Activated CD8-positive, alpha-beta T cell treated with anti-CD3 and anti-CD28 coated beads for 36 hours (primary cell): ENCODE measurements at regions not wholly inside any gene's neighbourhood (a gene's known extent, or its start where the extent isn't known, plus 50 kb on each side); places are given as distances from the start of the nearest gene placed in this dataset.

Experiments
- ATAC-seq: fragments of 200-7000 bp; cut with Tn5 transposase; one replicate; pipeline ENCODE4 v1.10.0; 2021; ENCODE audit warnings: mild to moderate bottlenecking, moderate library complexity
- CTCF ChIA-PET: fragments of 350-600 bp; sonication (Branson Sonifier 250); formaldehyde crosslinking; loops from one replicate; lab custom pipeline; 2021; ENCODE audit warnings: antibody characterized with exemption; lab: Charles Lee
- POLR2A ChIA-PET: fragments of 350-600 bp; sonication (Branson Sonifier 250); formaldehyde crosslinking; loops from one replicate; lab custom pipeline; 2021; ENCODE audit warnings: antibody characterized with exemption; lab: Charles Lee
- DNase-seq: peaks from one replicate; pipeline ENCODE4 v3.0.0-alpha.2; 2020
- H3K27ac Mint-ChIP-seq: one replicate; pipeline ENCODE4 v1.8.0; 2021; ENCODE audit warnings: mild to moderate bottlenecking, mixed read lengths
- H3K27me3 Mint-ChIP-seq: one replicate; pipeline ENCODE4 v1.8.0; 2021; ENCODE audit warnings: mixed read lengths
- H3K36me3 Mint-ChIP-seq: one replicate; pipeline ENCODE4 v1.8.0; 2021; ENCODE audit warnings: low read depth, mixed read lengths
- H3K4me1 Mint-ChIP-seq: one replicate; pipeline ENCODE4 v1.8.0; 2021; ENCODE audit warnings: low read depth, mixed read lengths
- H3K4me3 Mint-ChIP-seq: one replicate; pipeline ENCODE4 v1.8.0; 2021; ENCODE audit warnings: mild to moderate bottlenecking, moderate library complexity, mixed read lengths
- H3K9me3 Mint-ChIP-seq: one replicate; pipeline ENCODE4 v1.8.0; 2021; ENCODE audit warnings: mixed read lengths
- intact Hi-C: fragments of 100-400 bp; cut with micrococcal nuclease; formaldehyde crosslinking; loops from one replicate; pipeline ENCODE4 v1.10.0; 2022
- TF ChIP-seq, protein P1 (sequence below): fragments of 200-600 bp; IDR thresholded peaks from one replicate; pipeline ENCODE4 v1.8.0; 2022; ENCODE audit warnings: antibody characterized with exemption, mild to moderate bottlenecking

DNA sequence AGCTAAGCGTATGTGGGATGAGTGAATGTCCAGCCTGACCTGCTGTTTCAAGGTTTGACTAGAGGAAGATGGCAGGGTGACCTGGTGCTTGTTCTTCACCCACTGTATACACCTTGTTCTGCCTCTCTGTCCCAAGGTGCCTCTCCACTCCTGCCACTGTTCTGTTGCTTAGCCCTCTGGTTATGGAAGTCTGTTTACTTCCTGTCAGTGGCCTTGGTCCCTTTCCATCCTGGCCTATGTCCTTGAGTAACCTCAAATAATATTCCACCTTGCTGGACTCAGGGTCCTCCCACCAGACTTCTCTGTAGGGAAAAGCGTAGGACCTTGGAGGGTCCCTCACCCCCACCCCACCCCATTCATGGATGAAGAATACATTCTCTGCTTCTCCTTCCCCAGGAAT is 73.2 kb upstream of the SALL1 start:
- H3K4me1 Mint-ChIP-seq = no peaks in the 10 kb centered on the region
- H3K27me3 Mint-ChIP-seq = no peaks in the 10 kb centered on the region
- DNase-seq = no peak
- no peak for ATAC-seq
- no peak overlapping the region for H3K27ac Mint-ChIP-seq
- TF ChIP-seq, protein P1, sequence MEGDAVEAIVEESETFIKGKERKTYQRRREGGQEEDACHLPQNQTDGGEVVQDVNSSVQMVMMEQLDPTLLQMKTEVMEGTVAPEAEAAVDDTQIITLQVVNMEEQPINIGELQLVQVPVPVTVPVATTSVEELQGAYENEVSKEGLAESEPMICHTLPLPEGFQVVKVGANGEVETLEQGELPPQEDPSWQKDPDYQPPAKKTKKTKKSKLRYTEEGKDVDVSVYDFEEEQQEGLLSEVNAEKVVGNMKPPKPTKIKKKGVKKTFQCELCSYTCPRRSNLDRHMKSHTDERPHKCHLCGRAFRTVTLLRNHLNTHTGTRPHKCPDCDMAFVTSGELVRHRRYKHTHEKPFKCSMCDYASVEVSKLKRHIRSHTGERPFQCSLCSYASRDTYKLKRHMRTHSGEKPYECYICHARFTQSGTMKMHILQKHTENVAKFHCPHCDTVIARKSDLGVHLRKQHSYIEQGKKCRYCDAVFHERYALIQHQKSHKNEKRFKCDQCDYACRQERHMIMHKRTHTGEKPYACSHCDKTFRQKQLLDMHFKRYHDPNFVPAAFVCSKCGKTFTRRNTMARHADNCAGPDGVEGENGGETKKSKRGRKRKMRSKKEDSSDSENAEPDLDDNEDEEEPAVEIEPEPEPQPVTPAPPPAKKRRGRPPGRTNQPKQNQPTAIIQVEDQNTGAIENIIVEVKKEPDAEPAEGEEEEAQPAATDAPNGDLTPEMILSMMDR = no peak
- intact Hi-C loops = no loop called here
- peaks cover 4% of the 10 kb centered on the region for H3K9me3 Mint-ChIP-seq
- no peak overlapping the region for H3K4me3 Mint-ChIP-seq
- no peaks in the 10 kb centered on the region for H3K36me3 Mint-ChIP-seq
- ChIA-PET POLR2A (no interaction called here), CTCF (no interaction called here)

DNA sequence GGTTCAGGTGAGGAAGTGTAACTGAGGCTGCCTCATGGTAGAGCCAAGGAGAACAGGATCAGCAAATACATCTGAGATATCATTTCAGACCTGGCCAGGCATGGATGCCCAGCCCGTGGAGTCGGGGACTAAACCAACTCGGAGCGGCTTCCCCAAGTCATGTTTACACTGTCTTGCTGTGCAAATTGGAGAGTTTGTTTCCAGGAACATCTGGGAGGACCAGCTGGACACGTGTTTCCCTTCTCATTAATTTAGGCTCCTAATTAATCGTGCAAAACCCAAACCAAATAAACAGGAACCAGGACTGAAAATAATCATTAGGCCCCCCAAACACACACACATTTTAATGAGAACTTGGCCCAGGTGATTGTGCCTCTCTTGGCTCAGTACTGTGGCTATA is 70.9 kb upstream of the SALL1 start:
- ChIA-PET POLR2A (no interaction called here), CTCF (no interaction called here)
- Mint-ChIP-seq H3K4me1 (no peaks in the 10 kb centered on the region), H3K27me3 (no peaks in the 10 kb centered on the region), H3K27ac (no peak overlapping the region), H3K36me3 (no peaks in the 10 kb centered on the region), H3K4me3 (no peak overlapping the region), H3K9me3 (peaks cover 8% of the 10 kb centered on the region)
- ATAC-seq (no peak), DNase-seq (no peak)
- intact Hi-C loops = no loop called here
- TF ChIP-seq, protein P1 = no peak

DNA sequence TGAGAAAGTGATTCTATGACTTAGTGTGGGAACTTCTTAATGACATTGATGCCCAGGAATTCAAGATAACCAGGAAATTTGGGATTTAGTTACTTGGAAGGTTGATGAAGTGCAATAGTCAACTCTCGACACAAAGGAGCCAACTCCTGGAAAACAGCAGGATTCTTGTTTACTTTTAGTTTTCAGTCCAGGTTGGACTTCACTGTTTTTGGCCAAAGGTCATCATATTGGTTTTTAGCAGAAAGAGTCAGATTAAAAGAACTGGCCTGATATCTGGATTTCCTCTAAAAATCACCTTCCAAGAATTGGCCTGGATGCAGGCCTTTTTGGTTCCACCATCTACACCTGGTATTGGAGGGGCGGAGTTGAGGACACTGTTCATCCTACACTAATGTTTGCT is 60.1 kb upstream of the SALL1 start:
- Mint-ChIP-seq H3K4me3 (no peak overlapping the region), H3K27me3 (no peaks in the 10 kb centered on the region), H3K9me3 (peaks cover 5% of the 10 kb centered on the region), H3K36me3 (no peaks in the 10 kb centered on the region), H3K4me1 (no peaks in the 10 kb centered on the region), H3K27ac (no peak overlapping the region)
- POLR2A ChIA-PET = no interaction called here
- no peak for DNase-seq
- ATAC-seq = no peak
- intact Hi-C loops = no loop called here
- CTCF ChIA-PET = no interaction called here
- TF ChIP-seq, protein P1 = no peak

DNA sequence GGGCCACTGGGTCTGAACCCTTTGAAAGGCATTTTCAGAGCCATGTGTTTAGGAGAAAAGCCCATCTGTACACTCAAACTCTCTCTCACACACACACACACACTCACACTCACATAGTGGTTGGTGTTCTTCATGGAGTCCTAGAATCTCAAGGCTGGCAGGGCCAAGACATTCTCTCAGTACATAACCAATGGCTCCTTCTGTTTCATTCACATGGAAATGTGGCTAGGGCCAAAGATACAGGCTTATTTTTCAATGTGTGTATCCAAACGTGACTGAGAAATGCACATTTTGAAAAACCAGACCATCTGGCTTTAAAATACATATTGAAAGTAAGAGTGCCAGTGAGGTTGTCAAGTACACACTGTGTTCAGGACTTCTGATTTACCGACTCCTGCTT is 59.0 kb upstream of the SALL1 start:
- Mint-ChIP-seq H3K9me3 (peaks cover 1% of the 10 kb centered on the region), H3K4me1 (no peaks in the 10 kb centered on the region), H3K27me3 (no peaks in the 10 kb centered on the region), H3K4me3 (no peak overlapping the region), H3K27ac (no peak overlapping the region), H3K36me3 (no peaks in the 10 kb centered on the region)
- intact Hi-C loops = no loop called here
- ATAC-seq (no peak), DNase-seq (no peak)
- ChIA-PET POLR2A (no interaction called here), CTCF (no interaction called here)
- TF ChIP-seq, protein P1 = no peak

DNA sequence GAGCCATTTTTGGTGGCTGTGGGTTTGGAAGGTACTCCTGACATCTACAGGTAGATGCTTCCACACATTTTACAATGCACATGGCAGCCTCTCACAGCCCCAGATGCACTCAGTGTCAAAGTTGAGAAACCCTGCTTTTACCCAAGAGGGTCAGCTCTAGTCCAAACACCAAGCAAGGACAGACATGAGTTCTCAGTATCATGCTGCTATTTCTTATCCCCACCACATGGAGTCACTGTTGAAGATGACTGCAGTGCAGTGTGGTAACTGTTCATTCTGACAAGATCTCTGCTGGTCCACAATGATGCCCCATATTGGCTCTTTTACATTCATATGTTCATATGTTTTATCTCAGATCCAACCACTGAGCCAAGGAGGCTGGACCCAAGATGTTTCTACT is 50.5 kb upstream of the SALL1 start:
- no peaks in the 10 kb centered on the region for H3K4me1 Mint-ChIP-seq
- CTCF ChIA-PET = no interaction called here
- no peak overlapping the region for H3K27ac Mint-ChIP-seq
- intact Hi-C loops = loop anchor here (10.0 kb wide), 1 partner anchor 63 kb away; no protein-coding TSS in a partner anchor
- no peaks in the 10 kb centered on the region for H3K36me3 Mint-ChIP-seq
- peaks cover 9% of the 10 kb centered on the region for H3K9me3 Mint-ChIP-seq
- TF ChIP-seq, protein P1 = no peak
- H3K4me3 Mint-ChIP-seq = no peak overlapping the region
- DNase-seq (no peak), ATAC-seq (no peak)
- no peaks in the 10 kb centered on the region for H3K27me3 Mint-ChIP-seq
- POLR2A ChIA-PET = no interaction called here
